Stimulated activated CD4-positive, alpha-beta T cell treated with anti-CD3 and anti-CD28 coated beads, TNF-alpha, amount 100 ng/mL, for 1 hour (primary cell): ENCODE measurements at regions not wholly inside any gene's neighbourhood (a gene's known extent, or its start where the extent isn't known, plus 50 kb on each side); places are given as distances from the start of the nearest gene placed in this dataset.

Experiments used
- DNase-seq, 3 donors: peaks; one replicate each; pipeline ENCODE4 v3.0.0-alpha.2; 2020; ENCODE audit warnings: low read depth in 3 of 3, low spot score in 1 of 3

GRCh38 chr2:64313398-64313723, 140.6 kb upstream of the LGALSL start:
- no peak for DNase-seq

GRCh38 chr2:64315291-64315960, 138.5 kb upstream of the LGALSL start:
- no peak for DNase-seq

- DNase-seq, result no peak
Measured at GRCh38 chr2:64317707-64318475, 136.1 kb upstream of the LGALSL start.

GRCh38 chr2:64318476-64318748, 135.6 kb upstream of the LGALSL start:
- no peak for DNase-seq

GRCh38 chr2:64319896-64320295, 134.1 kb upstream of the LGALSL start:
- DNase-seq, result no peak

- no peak for DNase-seq
Measured at GRCh38 chr2:64322433-64322832, 131.5 kb upstream of the LGALSL start.

GRCh38 chr2:64323197-64323596, 130.8 kb upstream of the LGALSL start:
- no peak for DNase-seq

GRCh38 chr2:64324746-64325410, 129.1 kb upstream of the LGALSL start:
- DNase-seq, result no peak

- no peak for DNase-seq
Measured at GRCh38 chr2:64325477-64325851, 128.5 kb upstream of the LGALSL start.

- DNase-seq, result peak in 1 of 3 donors; percentile 22
Measured at GRCh38 chr2:64325852-64326577, 127.9 kb upstream of the LGALSL start.

GRCh38 chr2:64326578-64327050, 127.3 kb upstream of the LGALSL start:
- DNase-seq, result no peak

- no peak for DNase-seq
Measured at GRCh38 chr2:64327129-64327509, 126.8 kb upstream of the LGALSL start.

- peak in 1 of 3 donors; percentile 30 for DNase-seq
Measured at GRCh38 chr2:64327510-64328414, 126.2 kb upstream of the LGALSL start.

- DNase-seq, result no peak
Measured at GRCh38 chr2:64328415-64328722, 125.6 kb upstream of the LGALSL start.

- DNase-seq, result no peak
Measured at GRCh38 chr2:64328756-64329155, 125.2 kb upstream of the LGALSL start.

GRCh38 chr2:64329848-64330247, 124.1 kb upstream of the LGALSL start:
- DNase-seq, result no peak

- peak; percentile 45 to 58 (median 53) for DNase-seq
Measured at GRCh38 chr2:64330281-64331113, 123.5 kb upstream of the LGALSL start.

- DNase-seq, result no peak
Measured at GRCh38 chr2:64331114-64331645, 122.8 kb upstream of the LGALSL start.

- DNase-seq, result no peak
Measured at GRCh38 chr2:64331849-64332699, 121.9 kb upstream of the LGALSL start.
